Kidney (tissue), 13 donors: ENCODE measurements at regions not wholly inside any gene's neighbourhood (a gene's known extent, or its start where the extent isn't known, plus 50 kb on each side); places are given as distances from the start of the nearest gene placed in this dataset.
A peak's percentile ranks its signal among the peaks of the same experiment; 100 is the strongest.
"Not testable (repeated sequence)": the region's sequence is repeated elsewhere in the genome, so short reads cannot be mapped to it uniquely, and the experiment has no call there.

ENCODE experiments used
- DNase-seq, 5 donors: peaks; one replicate each; pipeline ENCODE4 v3.0.0-alpha.2; 2013 to 2020
- FAIRE-seq: peaks from 2 replicates; lab custom pipeline; 2012; peaks lifted over from hg19 to GRCh38; lab: Jason Lieb, UNC
- H3K27ac ChIP-seq, 2 donors: one replicate each; pipeline ENCODE4 v1.7.0; 2013; ENCODE audit warnings: low read depth in 2 of 2, low read length in 2 of 2, inconsistent platforms in 1 of 2
- H3K27me3 ChIP-seq: one replicate; pipeline ENCODE4 v1.7.1; 2013; ENCODE audit warnings: low read length, inconsistent platforms; ENCODE audit not compliant: control insufficient read depth, insufficient read depth
- H3K36me3 ChIP-seq, 3 donors: one replicate each; pipeline versions ENCODE4 v1.7.0 to v1.7.1; 2013; ENCODE audit warnings: low read length in 3 of 3, control low read depth in 1 of 3, inconsistent platforms in 1 of 3; ENCODE audit not compliant: insufficient read depth in 3 of 3, control insufficient read depth in 2 of 3
- H3K4me1 ChIP-seq, 3 donors: one replicate each; pipeline versions ENCODE4 v1.7.0 to v1.7.1; 2013; ENCODE audit warnings: low read length in 3 of 3, inconsistent platforms in 1 of 3, low read depth in 1 of 3; ENCODE audit not compliant: control insufficient read depth in 2 of 3, insufficient read depth in 2 of 3
- H3K4me3 ChIP-seq, 3 donors: one replicate each; pipeline versions ENCODE4 v1.7.0 to v1.8.1; 2013; ENCODE audit warnings: low read length in 3 of 3, control low read depth in 1 of 3, inconsistent platforms in 1 of 3
- H3K9ac ChIP-seq, 3 donors: one replicate each; pipeline versions ENCODE4 v1.7.0 to v1.7.1; 2013; ENCODE audit warnings: low read length in 3 of 3, control low read depth in 1 of 3, inconsistent platforms in 1 of 3
- H3K9me3 ChIP-seq, 3 donors: one replicate each; pipeline versions ENCODE4 v1.7.0 to v1.7.1; 2013; ENCODE audit warnings: low read length in 3 of 3, control low read depth in 1 of 3, inconsistent platforms in 1 of 3; ENCODE audit not compliant: control insufficient read depth in 2 of 3, insufficient read depth in 1 of 3
- CTCF ChIP-seq: IDR thresholded peaks from 3 replicates; pipeline ENCODE4 v1.5.1; 2012; ENCODE audit warnings: mild to moderate bottlenecking, moderate library complexity, borderline replicate concordance; ENCODE audit not compliant: insufficient read depth; ENCODE audit errors: extremely low read depth
- intact Hi-C: fragments of 100-400 bp; cut with DNase I; formaldehyde crosslinking; loops from one replicate; pipeline ENCODE4 v1.11.1; 2022
- donor health status: control.
- donor health status: control.
- donor health status: control.
- donor health status: control.
- donor health status: control.
- donor health status: DM: yes; HTN: yes; CAD: no.
- donor health status: Normal renal cell carcinoma (clear cell type).

GRCh38 chr6:134614606-134615485, 296.9 kb upstream of the SGK1 start:
- no peak for TF ChIP-seq CTCF
- intact Hi-C loops: no loop called here
- H3K4me3 ChIP-seq: no peak overlapping the region
- H3K36me3 ChIP-seq: no peaks in the 10 kb centered on the region
- no peak overlapping the region for H3K9ac ChIP-seq
- FAIRE-seq (no peak), DNase-seq (no peak)
- no peaks in the 10 kb centered on the region for H3K27me3 ChIP-seq
- no peak overlapping the region for H3K27ac ChIP-seq
- peaks cover 0 to 3% (median 0%) of the 10 kb centered on the region in 3 donors for H3K4me1 ChIP-seq
- no peaks in the 10 kb centered on the region for H3K9me3 ChIP-seq

- FAIRE-seq, H3K9ac ChIP-seq, H3K36me3 ChIP-seq, intact Hi-C loops, H3K9me3 ChIP-seq, H3K4me3 ChIP-seq, H3K4me1 ChIP-seq, H3K27ac ChIP-seq, DNase-seq, H3K27me3 ChIP-seq: not testable (repeated sequence)
Observed at GRCh38 chr6:134612128-134612527, 294.2 kb upstream of the SGK1 start.

- Histone ChIP-seq H3K4me3 (no peak overlapping the region), H3K4me1 (peaks cover 0 to 3% (median 0%) of the 10 kb centered on the region in 3 donors), H3K9me3 (no peaks in the 10 kb centered on the region), H3K27ac (no peak overlapping the region), H3K9ac (no peak overlapping the region), H3K36me3 (no peaks in the 10 kb centered on the region), H3K27me3 (no peaks in the 10 kb centered on the region)
- no peak for TF ChIP-seq CTCF
- FAIRE-seq (no peak), DNase-seq (no peak)
- intact Hi-C loops: no loop called here
Observed at GRCh38 chr6:134610411-134610810, 292.5 kb upstream of the SGK1 start.

DNA sequence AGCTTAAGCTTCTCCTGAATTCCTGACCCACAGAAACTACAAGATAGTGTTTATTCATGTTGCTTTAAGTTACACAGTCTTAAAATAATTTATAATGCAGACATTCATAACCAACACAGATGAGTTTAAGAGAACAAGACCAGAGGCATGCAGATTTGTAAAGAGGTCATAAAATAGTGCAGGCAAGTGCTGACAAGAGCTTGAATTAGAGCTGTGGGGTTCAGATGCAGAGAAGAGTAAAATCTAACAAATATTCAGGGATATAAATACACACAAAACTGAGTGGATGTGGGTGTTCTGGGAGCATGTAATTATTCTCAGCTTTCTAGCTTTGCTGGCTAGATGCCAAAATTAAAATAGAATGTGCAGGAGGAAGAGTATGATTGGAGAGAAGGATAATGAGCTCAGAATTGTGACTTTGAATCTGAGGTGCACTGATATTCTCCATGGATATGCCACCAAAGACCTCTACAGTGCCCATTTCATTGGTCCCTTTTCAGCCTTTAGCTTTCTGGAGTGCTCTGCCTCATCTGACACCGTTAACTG, 291.9 kb upstream of the SGK1 start:
- no peaks in the 10 kb centered on the region for H3K36me3 ChIP-seq
- H3K9me3 ChIP-seq: no peaks in the 10 kb centered on the region
- DNase-seq (peak in 2 of 5 donors; percentile 25 to 59), FAIRE-seq (no peak)
- H3K4me3 ChIP-seq: no peak overlapping the region
- peaks cover 0 to 3% (median 0%) of the 10 kb centered on the region in 3 donors for H3K4me1 ChIP-seq
- H3K27me3 ChIP-seq: no peaks in the 10 kb centered on the region
- H3K27ac ChIP-seq: no peak overlapping the region
- TF ChIP-seq CTCF: no peak
- H3K9ac ChIP-seq: no peak overlapping the region
- intact Hi-C loops: no loop called here
